ENCODE measurements at regions not wholly inside any gene's neighbourhood (a gene's known extent, or its start where the extent isn't known, plus 50 kb on each side); places are given as distances from the start of the nearest gene placed in this dataset.
"Not testable (repeated sequence)": the region's sequence is repeated elsewhere in the genome, so short reads cannot be mapped to it uniquely, and the experiment has no call there.

- DNase-seq: no peak
Measured at GRCh38 chr9:96130970-96131369, 171.0 kb downstream of the HSD17B3 start.

GRCh38 chr9:96129747-96130146 is 172.2 kb downstream of the HSD17B3 start:
- DNase-seq: no peak

GRCh38 chr9:96128880-96129279 is 173.1 kb downstream of the HSD17B3 start:
- no peak for DNase-seq

- DNase-seq: no peak
Measured at GRCh38 chr9:96126321-96126881, 175.6 kb downstream of the HSD17B3 start.

DNA sequence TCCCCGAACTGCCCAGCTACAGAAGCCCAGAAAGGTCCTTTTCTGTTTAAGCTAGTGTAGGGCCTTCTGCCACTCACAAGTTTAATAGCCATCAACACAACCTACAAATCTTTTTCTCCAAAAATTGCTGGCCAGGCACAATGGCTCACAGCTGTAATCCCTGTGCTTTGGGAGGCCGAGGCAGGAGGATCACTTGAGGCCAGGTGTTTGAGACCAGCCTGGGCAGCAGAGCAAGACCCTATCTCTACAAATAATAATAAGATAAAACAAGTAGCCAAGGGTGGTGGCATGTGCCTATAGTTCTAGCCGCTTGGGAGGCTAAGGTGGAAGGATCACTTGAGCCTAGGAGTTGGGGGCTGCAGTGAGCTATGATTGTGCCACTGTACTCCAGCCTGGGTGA is 176.4 kb downstream of the HSD17B3 start:
- no peak for DNase-seq

DNA sequence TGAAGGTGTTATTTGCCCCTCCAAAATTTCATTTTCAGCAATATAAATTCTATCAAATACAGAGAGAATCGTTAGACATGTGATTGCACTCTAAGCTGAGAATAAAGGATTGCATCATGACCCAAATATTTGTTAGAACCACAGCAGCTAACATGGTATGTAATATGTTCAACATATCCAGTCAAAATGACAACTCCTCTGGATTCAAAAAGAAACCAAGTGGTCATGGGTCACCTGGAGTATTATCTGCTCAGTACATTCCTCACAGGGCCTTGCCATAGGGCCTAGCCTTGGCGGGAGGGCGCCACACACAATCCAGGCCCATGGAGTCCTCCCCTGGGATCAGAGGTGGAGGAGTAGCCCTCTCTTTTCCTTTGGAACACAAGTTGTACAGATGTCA is 179.2 kb downstream of the HSD17B3 start:
- no peak for DNase-seq

DNA sequence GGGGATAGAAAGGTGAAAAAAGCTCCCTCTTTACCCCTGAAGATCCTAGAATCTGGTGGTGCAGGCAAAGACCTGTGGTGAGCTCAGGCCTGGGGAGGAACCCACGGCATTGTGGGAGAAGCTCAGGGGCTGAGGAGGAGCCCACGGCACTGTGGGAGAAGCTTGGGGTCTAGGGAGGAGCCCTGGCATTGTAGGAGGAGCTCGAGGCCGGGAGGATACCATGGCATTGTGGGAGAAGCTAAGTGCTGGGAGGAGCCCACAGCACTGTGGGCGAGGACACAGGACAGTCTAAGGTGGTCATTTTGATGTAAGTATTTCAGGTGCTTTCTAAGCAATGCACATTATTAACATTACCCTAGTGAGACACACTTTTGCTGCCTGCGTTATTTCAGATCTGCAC is 179.7 kb downstream of the HSD17B3 start:
- DNase-seq: no peak

- no peak for DNase-seq
Measured at GRCh38 chr9:96121136-96121535, 180.8 kb downstream of the HSD17B3 start.

DNA sequence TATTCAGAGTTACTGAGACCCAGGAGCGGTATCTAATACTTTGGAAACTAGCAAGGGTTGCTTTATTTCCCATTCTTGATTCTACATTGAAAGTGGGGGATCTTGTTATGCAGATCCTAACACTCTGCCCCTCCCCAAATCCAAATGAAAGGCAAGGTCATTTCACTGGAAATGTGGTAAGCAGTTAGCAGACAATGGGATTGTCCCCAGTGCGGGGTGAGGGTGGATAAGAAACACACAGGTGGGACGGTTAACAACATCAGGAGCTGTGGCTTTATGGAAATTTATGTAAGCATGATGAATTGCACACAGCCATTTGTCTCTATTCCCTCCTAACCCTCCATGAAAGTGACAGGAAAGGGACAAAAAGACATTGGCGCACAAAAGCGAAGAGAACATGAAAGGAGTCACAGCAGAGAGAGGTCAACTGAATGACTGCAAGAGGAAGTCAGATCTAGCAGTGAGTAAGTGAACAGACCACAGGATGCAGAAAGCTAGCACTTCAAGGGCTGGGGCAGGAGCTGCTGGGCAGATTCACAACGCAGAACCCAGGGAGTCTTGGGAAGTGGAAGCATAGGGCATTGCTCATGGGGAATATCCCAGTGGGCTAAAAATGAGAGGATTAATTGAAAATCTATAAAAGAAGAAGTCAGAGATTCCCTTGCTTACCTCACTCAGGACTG is 184.4 kb downstream of the HSD17B3 start:
- no peak for DNase-seq

- DNase-seq: no peak
Measured at GRCh38 chr9:96116275-96117064, 185.5 kb downstream of the HSD17B3 start.

- no peak for DNase-seq
Measured at GRCh38 chr9:96115836-96116235, 186.1 kb downstream of the HSD17B3 start.

DNA sequence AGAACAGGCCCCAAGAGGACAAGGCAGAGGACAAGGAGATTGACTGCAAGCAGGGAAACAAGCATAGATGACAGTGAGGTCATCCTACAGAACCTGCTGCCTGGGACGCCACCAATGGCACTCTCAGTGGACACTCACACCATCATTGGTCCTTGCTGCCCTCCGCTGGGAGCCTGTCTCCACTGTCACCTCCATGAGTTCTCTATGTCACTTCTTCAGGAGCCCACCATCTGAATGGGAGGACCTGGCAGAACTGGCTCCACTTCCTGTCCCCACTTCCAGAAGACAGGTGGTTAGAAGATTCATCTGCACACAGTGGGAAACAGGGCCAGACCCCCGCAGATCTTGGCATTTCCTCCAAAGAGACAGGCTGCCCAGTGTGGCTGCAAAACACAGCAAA is 188.9 kb downstream of the HSD17B3 start:
- no peak for DNase-seq

DNA sequence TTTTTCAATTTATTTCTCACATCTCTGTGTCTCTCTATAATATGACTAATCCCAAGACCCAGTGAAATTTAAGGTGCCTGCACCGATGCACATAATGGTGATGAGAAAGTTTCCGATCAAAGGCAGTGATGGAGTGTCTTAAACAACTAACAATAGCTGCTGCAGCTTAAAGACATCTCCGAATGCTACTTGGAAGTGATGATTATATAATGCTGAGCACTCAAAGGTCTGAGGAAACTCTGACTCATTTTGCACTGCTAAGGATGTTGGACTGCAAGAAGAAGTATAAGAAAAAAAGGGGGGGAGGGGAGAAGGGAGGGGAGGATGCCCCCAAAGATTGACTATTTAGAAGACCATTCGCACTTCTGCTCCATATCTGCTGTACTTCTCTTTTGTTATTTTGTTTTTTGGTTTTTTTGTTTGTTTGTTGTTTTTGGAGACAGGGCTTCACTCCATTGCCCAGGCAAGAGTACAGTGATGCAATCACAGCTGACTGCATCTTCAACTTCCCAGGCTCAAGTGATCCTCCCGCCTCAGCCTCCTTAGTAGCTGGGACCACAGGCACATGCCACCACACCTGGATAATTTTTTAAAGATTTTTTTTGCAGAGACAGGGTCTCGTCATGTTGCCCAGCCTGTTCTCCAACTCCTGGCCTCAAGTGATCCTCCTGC is 192.2 kb downstream of the HSD17B3 start:
- DNase-seq: no peak

GRCh38 chr9:96108691-96109380 is 193.1 kb downstream of the HSD17B3 start:
- DNase-seq: no peak

DNA sequence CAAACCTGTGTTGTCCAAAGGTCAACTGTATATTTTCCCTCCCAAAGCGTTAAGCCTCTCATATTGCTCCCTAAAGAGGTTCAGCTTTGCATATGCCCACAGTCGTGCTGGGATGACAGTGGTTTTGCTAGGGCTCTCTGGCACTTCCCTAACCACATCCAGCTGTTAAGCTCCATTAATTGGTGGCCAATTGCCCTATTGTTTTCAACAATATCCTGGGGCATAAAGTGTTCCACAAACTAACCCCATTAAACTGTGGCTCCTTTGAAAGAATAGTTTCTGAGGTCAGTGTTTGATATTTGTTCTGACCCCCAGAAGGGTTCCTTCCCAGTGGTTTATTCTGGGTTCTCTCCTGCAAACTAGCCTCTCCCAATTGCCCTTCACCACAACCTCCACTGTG is 194.5 kb downstream of the HSD17B3 start:
- no peak for DNase-seq

DNA sequence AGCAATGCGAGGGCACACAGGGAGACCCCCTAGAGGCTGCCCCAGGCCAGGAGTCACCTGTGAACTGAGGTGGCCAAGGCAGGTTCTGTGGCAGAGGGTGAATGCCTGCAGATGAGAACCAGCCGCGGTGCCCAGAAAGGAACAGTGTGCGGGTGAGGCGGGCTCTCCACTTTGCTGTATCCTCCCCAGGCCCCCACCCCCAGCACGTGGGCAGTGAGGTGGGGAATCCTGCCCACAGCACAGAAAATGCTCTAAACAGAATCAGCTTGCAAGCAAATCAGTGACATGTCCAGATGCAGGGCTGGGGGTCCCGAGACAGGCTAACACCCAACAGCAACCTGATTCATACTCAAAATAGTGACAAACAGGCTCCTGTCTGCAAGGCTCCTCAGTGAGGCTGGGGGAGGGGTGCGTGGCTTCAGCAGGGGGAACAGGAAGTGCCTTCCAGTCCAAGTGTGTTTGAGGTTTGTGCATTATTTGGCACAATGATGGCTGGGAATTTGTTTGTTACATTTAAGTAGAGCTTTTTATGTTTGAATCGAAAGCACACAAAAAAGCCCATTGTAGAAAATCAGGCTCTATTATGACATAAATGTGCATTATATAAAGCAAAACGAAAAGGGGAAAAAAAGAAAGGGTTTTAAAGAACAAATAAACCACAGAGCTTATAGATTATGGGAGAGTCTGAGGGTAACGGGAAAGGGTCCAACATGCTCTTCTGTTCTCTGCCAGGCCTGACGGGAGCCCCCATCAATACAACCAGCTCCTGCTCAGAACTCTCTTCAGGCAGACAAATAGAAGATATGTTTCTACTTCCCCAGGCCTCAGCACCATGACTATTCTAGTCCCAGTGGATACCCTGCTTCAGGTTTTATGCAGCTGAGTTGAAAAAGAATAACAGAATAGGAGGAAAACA is 201.3 kb downstream of the HSD17B3 start:
- no peak for DNase-seq

DNA sequence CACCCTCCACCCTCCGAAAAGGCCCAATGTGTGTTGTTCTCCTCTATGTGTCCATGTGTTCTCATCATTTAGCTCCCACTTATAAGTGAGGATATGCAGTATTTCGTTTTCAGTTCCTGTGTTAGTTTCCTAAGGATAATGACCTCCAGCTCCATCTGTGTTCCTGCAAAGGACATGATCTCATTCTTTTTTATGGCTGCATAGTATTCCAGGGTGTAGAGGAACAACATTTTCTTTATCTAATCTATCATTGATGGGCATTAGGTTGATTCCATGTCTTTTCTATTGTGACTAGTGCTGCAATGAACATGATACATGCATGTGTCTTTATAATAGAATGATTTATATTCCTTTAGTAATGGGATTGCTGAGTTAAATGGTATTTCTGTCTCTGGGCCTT is 211.3 kb downstream of the HSD17B3 start:
- DNase-seq: not testable (repeated sequence)

DNA sequence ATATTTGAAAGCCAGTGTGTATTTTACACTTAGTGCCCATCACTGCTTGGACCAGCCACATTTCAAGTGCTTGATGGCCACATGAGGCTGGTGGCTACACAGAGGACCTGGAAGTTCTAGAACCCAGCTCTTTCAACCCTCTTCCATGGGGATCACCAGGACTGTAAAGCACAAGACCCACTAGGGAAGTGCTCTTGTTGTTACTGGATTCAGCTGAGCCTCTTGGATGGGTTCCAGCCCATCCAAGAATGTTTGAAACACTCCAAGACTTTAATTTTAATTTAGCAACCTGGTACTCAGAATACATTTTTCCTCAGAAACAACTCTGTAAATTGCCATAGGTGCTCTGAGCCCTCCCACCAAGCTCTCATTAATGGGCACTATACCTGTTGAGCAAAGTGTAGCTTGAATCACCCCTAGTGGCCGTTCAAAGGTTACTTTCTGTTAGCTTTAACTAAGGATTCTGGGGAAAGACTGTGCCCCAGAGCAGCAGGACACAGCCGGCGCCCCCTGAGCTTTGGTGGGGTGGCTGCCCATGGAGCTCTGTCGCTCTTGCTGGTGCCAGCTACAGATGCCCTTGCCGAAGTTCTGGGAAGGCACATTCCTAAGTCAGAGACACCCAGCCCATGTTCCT is 212.4 kb downstream of the HSD17B3 start:
- no peak for DNase-seq

DNA sequence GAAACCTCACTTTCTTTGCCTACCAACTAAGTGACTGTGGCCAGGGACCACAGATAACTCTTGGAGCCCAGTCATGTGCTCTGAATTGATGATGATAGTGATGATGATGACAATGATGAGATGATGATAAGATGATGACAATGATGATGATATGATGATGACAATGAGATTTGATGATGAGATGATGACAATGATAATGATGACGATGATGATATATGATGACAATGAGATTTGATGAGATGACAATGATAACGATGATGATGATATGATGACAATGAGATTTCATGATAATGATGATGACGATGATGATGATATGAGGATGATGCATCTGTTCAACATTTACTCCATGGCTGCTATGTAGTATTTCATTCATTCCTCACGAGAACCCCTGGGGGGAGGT is 213.0 kb downstream of the ERCC6L2 start:
- DNase-seq: no peak

- no peak for DNase-seq
Measured at GRCh38 chr9:96087669-96088299, 212.3 kb downstream of the ERCC6L2 start.

Data from effector CD4-positive, alpha-beta T cell (primary cell).